ENCODE measurements at regions not wholly inside any gene's neighbourhood (a gene's known extent, or its start where the extent isn't known, plus 50 kb on each side); places are given as distances from the start of the nearest gene placed in this dataset.

DNA sequence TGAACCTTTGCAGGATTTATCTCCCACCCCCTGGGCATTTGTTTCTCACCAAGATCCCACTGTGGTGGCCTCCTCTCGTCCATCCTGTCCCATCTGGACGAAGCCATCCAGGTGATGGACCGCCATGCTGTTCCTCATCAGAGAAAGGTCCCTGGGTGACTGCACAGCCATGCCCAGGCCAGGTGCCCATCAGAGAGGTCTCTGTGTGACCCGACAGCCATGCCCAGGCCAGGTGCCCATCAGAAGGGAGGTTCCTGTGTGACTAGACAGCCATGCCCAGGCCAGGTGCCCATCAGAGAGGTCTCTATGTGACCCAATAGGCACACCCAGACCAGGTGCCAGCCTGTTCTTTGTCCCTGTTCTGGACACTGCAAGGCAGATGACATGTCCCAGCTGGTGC is 360.9 kb upstream of the SALL3 start:
- TF ChIP-seq, protein P1, sequence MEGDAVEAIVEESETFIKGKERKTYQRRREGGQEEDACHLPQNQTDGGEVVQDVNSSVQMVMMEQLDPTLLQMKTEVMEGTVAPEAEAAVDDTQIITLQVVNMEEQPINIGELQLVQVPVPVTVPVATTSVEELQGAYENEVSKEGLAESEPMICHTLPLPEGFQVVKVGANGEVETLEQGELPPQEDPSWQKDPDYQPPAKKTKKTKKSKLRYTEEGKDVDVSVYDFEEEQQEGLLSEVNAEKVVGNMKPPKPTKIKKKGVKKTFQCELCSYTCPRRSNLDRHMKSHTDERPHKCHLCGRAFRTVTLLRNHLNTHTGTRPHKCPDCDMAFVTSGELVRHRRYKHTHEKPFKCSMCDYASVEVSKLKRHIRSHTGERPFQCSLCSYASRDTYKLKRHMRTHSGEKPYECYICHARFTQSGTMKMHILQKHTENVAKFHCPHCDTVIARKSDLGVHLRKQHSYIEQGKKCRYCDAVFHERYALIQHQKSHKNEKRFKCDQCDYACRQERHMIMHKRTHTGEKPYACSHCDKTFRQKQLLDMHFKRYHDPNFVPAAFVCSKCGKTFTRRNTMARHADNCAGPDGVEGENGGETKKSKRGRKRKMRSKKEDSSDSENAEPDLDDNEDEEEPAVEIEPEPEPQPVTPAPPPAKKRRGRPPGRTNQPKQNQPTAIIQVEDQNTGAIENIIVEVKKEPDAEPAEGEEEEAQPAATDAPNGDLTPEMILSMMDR (IDR thresholded peaks at IDR 0.05), result no peak
- TF ChIP-seq POLR2A (IDR thresholded peaks at IDR 0.05), result no peak
